ENCODE measurements at regions not wholly inside any gene's neighbourhood (a gene's known extent, or its start where the extent isn't known, plus 50 kb on each side); places are given as distances from the start of the nearest gene placed in this dataset.

DNA sequence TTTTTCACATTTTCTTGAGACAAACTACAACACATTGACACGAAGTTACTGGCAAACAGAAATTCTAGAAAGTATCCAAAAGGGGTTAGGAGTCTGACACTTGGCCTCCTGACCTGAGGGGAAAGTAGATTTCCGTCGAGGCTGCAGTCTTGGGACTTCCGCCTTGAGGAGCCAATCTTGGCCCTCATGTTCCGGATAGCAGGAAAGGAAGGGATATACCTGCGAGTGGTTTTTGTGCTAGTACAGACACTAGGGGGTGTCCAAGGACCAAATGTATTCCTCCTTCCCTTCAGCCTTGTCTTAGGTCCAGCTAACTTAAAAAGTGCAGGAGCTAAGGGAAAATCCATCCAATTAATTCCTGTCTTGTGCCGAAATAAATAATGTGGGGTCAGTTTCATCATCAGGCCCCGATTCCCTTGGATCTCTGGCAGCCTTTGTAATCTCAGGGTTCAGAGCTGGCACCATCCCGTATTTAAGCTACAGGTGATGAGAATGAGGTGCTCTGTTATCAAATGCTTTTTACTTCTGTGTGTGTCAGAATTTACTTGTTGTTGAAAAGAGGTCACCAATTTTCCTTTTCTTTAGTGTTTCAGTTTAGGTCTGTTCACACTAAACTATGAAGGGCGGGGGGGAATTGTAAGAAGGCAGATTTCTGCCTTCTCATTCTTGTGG lies 330.2 kb upstream of the FANCL start:
- ATAC-seq: peak in 1 of 8 donors; percentile 65

DNA sequence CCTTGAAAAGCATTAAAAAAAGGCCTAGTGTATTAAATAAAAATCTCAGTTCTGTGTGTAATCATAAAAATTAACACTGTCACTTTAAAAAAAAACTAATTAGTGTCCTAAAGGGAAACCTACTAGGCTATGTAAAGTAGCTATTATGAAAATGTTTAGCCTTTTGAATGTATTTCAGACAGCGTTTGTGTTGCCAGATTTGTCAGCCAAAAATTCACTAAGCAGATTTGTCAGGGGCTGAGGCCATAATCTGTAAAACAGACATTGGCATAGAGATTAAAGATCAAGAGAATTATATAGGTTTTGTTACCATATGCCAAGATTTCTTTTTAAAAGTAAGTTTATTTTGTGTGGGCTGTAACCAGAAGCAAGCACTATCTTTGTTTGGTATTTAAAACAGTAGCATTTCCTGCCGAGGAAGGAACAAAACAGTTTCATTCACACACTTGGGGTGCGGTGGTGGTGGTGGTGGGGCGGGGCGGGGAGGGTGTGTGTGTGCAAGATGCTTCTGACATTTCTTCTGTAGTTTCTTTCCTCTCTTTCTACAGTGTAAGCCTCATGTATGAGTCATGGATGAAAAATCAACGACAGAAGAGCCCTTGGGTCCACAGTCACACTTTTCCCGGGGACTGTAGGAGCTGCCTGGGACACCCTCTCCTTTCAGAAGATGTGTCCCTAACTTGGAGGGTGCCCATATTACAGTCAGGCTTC lies 328.5 kb upstream of the FANCL start:
- intact Hi-C loops (cut with DNase I): no loop called here
- no peak overlapping the region for H3K4me3 ChIP-seq
- no peaks in the 10 kb centered on the region for H3K9me3 ChIP-seq
- 53 to 56% methylated on average over 7 of the region's 7 CpGs for WGBS, 2 donors
- ATAC-seq (no peak), DNase-seq (no peak)
- TF ChIP-seq, protein P1, sequence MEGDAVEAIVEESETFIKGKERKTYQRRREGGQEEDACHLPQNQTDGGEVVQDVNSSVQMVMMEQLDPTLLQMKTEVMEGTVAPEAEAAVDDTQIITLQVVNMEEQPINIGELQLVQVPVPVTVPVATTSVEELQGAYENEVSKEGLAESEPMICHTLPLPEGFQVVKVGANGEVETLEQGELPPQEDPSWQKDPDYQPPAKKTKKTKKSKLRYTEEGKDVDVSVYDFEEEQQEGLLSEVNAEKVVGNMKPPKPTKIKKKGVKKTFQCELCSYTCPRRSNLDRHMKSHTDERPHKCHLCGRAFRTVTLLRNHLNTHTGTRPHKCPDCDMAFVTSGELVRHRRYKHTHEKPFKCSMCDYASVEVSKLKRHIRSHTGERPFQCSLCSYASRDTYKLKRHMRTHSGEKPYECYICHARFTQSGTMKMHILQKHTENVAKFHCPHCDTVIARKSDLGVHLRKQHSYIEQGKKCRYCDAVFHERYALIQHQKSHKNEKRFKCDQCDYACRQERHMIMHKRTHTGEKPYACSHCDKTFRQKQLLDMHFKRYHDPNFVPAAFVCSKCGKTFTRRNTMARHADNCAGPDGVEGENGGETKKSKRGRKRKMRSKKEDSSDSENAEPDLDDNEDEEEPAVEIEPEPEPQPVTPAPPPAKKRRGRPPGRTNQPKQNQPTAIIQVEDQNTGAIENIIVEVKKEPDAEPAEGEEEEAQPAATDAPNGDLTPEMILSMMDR (IDR thresholded peaks at IDR 0.05): no peak
- no peak overlapping the region for H3K27ac ChIP-seq
- no peaks in the 10 kb centered on the region for H3K36me3 ChIP-seq
- H3K27me3 ChIP-seq: peaks cover 0 to 4% (median 0%) of the 10 kb centered on the region in 7 donors
- H3K4me1 ChIP-seq: peaks cover 0 to 5% (median 0%) of the 10 kb centered on the region in 9 donors

More for the DNA sequence above, 330.2 kb upstream of the FANCL start:
- peak in 1 of 2 donors; percentile 10 for DNase-seq
- intact Hi-C loops (cut with DNase I): no loop called here
- Histone ChIP-seq H3K4me3 (no peak overlapping the region), H3K9me3 (no peaks in the 10 kb centered on the region), H3K27me3 (no peaks in the 10 kb centered on the region), H3K36me3 (no peaks in the 10 kb centered on the region), H3K4me1 (peaks cover 0 to 5% (median 0%) of the 10 kb centered on the region in 9 donors), H3K27ac (no peak overlapping the region)
- TF ChIP-seq, protein P1 (IDR thresholded peaks at IDR 0.05): peak in 8 of 9 donors; percentile 7 to 55 (median 44)
- WGBS, 2 donors: 28 to 30% methylated on average over 10 of the region's 10 CpGs

DNA sequence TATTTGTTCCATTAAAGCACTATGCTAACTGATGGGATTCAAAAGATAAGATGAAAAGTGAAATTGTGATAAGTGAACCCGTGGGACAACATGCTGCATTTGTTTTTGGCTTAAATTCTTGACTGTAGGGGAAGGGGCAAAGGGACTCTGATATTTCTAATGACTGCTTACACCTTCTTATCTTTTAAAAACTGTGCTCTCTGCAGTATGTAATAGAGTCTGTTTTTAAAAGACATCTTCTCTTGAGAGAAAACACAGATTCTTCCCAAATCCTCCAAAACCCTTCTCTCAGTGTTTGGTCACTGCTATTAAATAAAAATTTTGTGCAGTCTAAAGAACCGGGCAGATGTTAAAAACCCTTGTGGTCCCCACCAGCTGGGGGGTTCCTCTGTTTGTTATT lies 327.8 kb upstream of the FANCL start:
- Histone ChIP-seq H3K9me3 (no peaks in the 10 kb centered on the region), H3K27me3 (peaks cover 0 to 4% (median 0%) of the 10 kb centered on the region in 7 donors), H3K4me3 (no peak overlapping the region), H3K27ac (no peak overlapping the region), H3K36me3 (no peaks in the 10 kb centered on the region), H3K4me1 (peaks cover 0 to 5% (median 0%) of the 10 kb centered on the region in 9 donors)
- TF ChIP-seq, protein P1 (IDR thresholded peaks at IDR 0.05): no peak
- ATAC-seq (no peak), DNase-seq (no peak)
- 53 to 64% methylated on average over 2 of the region's 2 CpGs for WGBS, 2 donors
- intact Hi-C loops (cut with DNase I): no loop called here

DNA sequence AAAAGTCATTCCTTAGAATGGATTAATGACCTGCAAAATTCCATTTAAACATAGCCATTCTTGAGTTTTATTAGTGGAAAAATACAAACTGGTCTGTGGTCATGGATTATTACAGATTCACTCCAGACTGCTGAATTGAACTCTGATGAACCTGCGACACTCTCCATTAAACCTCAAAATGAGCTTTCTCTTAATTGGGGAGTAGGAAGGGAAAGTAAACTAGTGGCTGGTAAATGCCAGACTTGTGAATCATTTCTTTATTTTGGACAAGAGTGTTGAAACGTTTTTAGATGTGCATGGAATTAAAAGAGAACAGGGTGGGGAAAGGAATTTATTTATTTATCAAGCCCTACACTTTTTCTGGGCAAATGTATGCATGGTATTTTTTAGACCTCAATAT lies 321.2 kb upstream of the FANCL start:
- no peak for ATAC-seq
- H3K36me3 ChIP-seq: no peaks in the 10 kb centered on the region
- peaks cover 0 to 9% (median 0%) of the 10 kb centered on the region in 7 donors for H3K27me3 ChIP-seq
- intact Hi-C loops (cut with DNase I): no loop called here
- H3K4me1 ChIP-seq: no peaks in the 10 kb centered on the region
- H3K9me3 ChIP-seq: no peaks in the 10 kb centered on the region
- no peak overlapping the region for H3K4me3 ChIP-seq
- no peak for DNase-seq
- no peak overlapping the region for H3K27ac ChIP-seq
- WGBS, 2 donors: 40 to 41% methylated on average over 2 of the region's 2 CpGs
- TF ChIP-seq, protein P1 (IDR thresholded peaks at IDR 0.05): no peak

All from heart right ventricle (tissue), 16 donors.